ENCODE measurements at regions not wholly inside any gene's neighbourhood (a gene's known extent, or its start where the extent isn't known, plus 50 kb on each side); places are given as distances from the start of the nearest gene placed in this dataset.

- no peak overlapping the region for H3K4me3 ChIP-seq
- intact Hi-C loops (cut with DNase I): no loop called here
- no peak overlapping the region for H3K27ac ChIP-seq
- H3K27me3 ChIP-seq (ENCODE audit: insufficient read depth in 3 of 3, low read length in 2 of 3): no peaks in the 10 kb centered on the region
- peaks cover 4% of the 10 kb centered on the region for H3K9me3 ChIP-seq
- no peak for TF ChIP-seq CTCF (IDR thresholded peaks at IDR 0.05)
- H3K36me3 ChIP-seq (ENCODE audit: insufficient read depth in 1 of 2, low read depth in 1 of 2): no peaks in the 10 kb centered on the region
- 0 to 44% (median 0%) methylated on average over 1 of the region's 1 CpG for WGBS, 3 donors
- ATAC-seq (no peak), DNase-seq (no peak)
- no peaks in the 10 kb centered on the region for H3K4me1 ChIP-seq
Observed at GRCh38 chr13:82439159-82439904, 1442.9 kb downstream of the SLITRK1 start.

GRCh38 chr13:82438320-82438719, 1444.0 kb downstream of the SLITRK1 start:
- intact Hi-C loops (cut with DNase I): no loop called here

GRCh38 chr13:82436099-82436585, 1446.1 kb downstream of the SLITRK1 start:
- ATAC-seq: no peak
- H3K4me1 ChIP-seq: no peaks in the 10 kb centered on the region
- no peaks in the 10 kb centered on the region for H3K27me3 ChIP-seq (ENCODE audit: insufficient read depth in 3 of 3, low read length in 2 of 3)
- peaks cover 4% of the 10 kb centered on the region for H3K9me3 ChIP-seq
- no peak for TF ChIP-seq CTCF (IDR thresholded peaks at IDR 0.05)
- no peaks in the 10 kb centered on the region for H3K36me3 ChIP-seq (ENCODE audit: insufficient read depth in 1 of 2, low read depth in 1 of 2)
- H3K4me3 ChIP-seq: no peak overlapping the region
- no peak for DNase-seq
- H3K27ac ChIP-seq: no peak overlapping the region
- 78 to 86% (median 81%) methylated on average over 1 of the region's 1 CpG for WGBS, 3 donors
- intact Hi-C loops (cut with DNase I): no loop called here

More at GRCh38 chr13:82438320-82438719, 1444.0 kb downstream of the SLITRK1 start:
- DNase-seq (no peak), ATAC-seq (no peak)
- TF ChIP-seq CTCF (IDR thresholded peaks at IDR 0.05): no peak
- Histone ChIP-seq H3K4me3 (no peak overlapping the region), H3K27me3 (ENCODE audit: insufficient read depth in 3 of 3, low read length in 2 of 3) (no peaks in the 10 kb centered on the region), H3K36me3 (ENCODE audit: insufficient read depth in 1 of 2, low read depth in 1 of 2) (no peaks in the 10 kb centered on the region), H3K4me1 (no peaks in the 10 kb centered on the region), H3K27ac (no peak overlapping the region), H3K9me3 (peaks cover 4% of the 10 kb centered on the region)
- WGBS, 3 donors: 30 to 80% (median 37%) methylated on average over 1 of the region's 1 CpG

- no peaks in the 10 kb centered on the region for H3K36me3 ChIP-seq (ENCODE audit: insufficient read depth in 1 of 2, low read depth in 1 of 2)
- no peaks in the 10 kb centered on the region for H3K9me3 ChIP-seq
- intact Hi-C loops (cut with DNase I): no loop called here
- whole genome bisulfite sequencing, 3 donors: 82 to 89% (median 83%) methylated on average over 2 of the region's 2 CpGs
- no peaks in the 10 kb centered on the region for H3K27me3 ChIP-seq (ENCODE audit: insufficient read depth in 3 of 3, low read length in 2 of 3)
- no peak overlapping the region for H3K4me3 ChIP-seq
- H3K4me1 ChIP-seq: no peaks in the 10 kb centered on the region
- DNase-seq (no peak), ATAC-seq (no peak)
- no peak for TF ChIP-seq CTCF (IDR thresholded peaks at IDR 0.05)
- no peak overlapping the region for H3K27ac ChIP-seq
Observed at GRCh38 chr13:82432949-82433348, 1449.3 kb downstream of the SLITRK1 start.

GRCh38 chr13:82412749-82413148, 1469.5 kb downstream of the SLITRK1 start:
- WGBS, 3 donors: 69 to 72% (median 70%) methylated on average over 5 of the region's 5 CpGs
- Histone ChIP-seq H3K27me3 (ENCODE audit: insufficient read depth in 3 of 3, low read length in 2 of 3) (no peaks in the 10 kb centered on the region), H3K4me1 (no peaks in the 10 kb centered on the region), H3K4me3 (no peak overlapping the region), H3K36me3 (ENCODE audit: insufficient read depth in 1 of 2, low read depth in 1 of 2) (no peaks in the 10 kb centered on the region), H3K27ac (no peak overlapping the region), H3K9me3 (no peaks in the 10 kb centered on the region)
- no peak for TF ChIP-seq CTCF (IDR thresholded peaks at IDR 0.05)
- ATAC-seq (no peak), DNase-seq (no peak)
- intact Hi-C loops (cut with DNase I): no loop called here
